ENCODE measurements at regions not wholly inside any gene's neighbourhood (a gene's known extent, or its start where the extent isn't known, plus 50 kb on each side); places are given as distances from the start of the nearest gene placed in this dataset.

GRCh38 chr1:56326056-56326455 lies 253.3 kb downstream of the PLPP3 start:
- H3K36me3 ChIP-seq (ENCODE audit: control insufficient read depth in 2 of 2, extremely low read depth in 1 of 2, insufficient read depth in 1 of 2, low read length in 1 of 2), result no peaks in the 10 kb centered on the region
- no peaks in the 10 kb centered on the region for H3K36me3 Mint-ChIP-seq
- no peaks in the 10 kb centered on the region for H3K27me3 Mint-ChIP-seq
- POLR2A ChIA-PET, result no interaction called here
- no peak overlapping the region for H3K4me3 Mint-ChIP-seq
- DNase-seq (no peak), ATAC-seq (replicated peaks in 1 of 4) (no peak)
- H3K27ac ChIP-seq (ENCODE audit: low read length), result no peak overlapping the region
- H3K9me3 ChIP-seq, result no peaks in the 10 kb centered on the region
- peaks cover 0 to under 1% of the 10 kb centered on the region in 2 experiments for H3K27me3 ChIP-seq (replicated peaks in 1 of 2; ENCODE audit: control insufficient read depth in 2 of 2, extremely low read depth in 1 of 2, insufficient read depth in 2 of 2, low read length in 1 of 2)
- peaks cover 0 to 7% (median 3%) of the 10 kb centered on the region in 3 donors for H3K9me3 Mint-ChIP-seq
- CTCF ChIA-PET, result interaction anchor here in 1 of 2 donors (0.6 kb wide), 1 partner anchor 25 kb away, joined by 4 read pairs; no protein-coding TSS in a partner anchor
- no peaks in the 10 kb centered on the region for H3K4me1 Mint-ChIP-seq
- H3K27ac Mint-ChIP-seq, result no peak overlapping the region
- H3K4me1 ChIP-seq (ENCODE audit: control insufficient read depth in 1 of 2, extremely low read depth in 1 of 2, insufficient read depth in 2 of 2, low read length in 2 of 2), result no peaks in the 10 kb centered on the region
- no peak overlapping the region for H3K4me3 ChIP-seq (ENCODE audit: control insufficient read depth in 1 of 2, extremely low read depth in 1 of 2, low read length in 1 of 2)
- no CpG with 5 or more reads among the region's 3 CpGs for WGBS (ENCODE audit: insufficient coverage)

- H3K9me3 Mint-ChIP-seq, result peaks cover 0 to 7% (median 3%) of the 10 kb centered on the region in 3 donors
- H3K36me3 Mint-ChIP-seq, result no peaks in the 10 kb centered on the region
- no peaks in the 10 kb centered on the region for H3K27me3 Mint-ChIP-seq
Measured at GRCh38 chr1:56324504-56324903, 254.9 kb downstream of the PLPP3 start.

GRCh38 chr1:56322211-56322610 lies 257.2 kb downstream of the PLPP3 start:
- CTCF ChIA-PET, result no interaction called here
- no peaks in the 10 kb centered on the region for H3K36me3 ChIP-seq (ENCODE audit: control insufficient read depth in 2 of 2, extremely low read depth in 1 of 2, insufficient read depth in 1 of 2, low read length in 1 of 2)
- 90% methylated on average over 2 of the region's 3 CpGs for WGBS (ENCODE audit: insufficient coverage)

More at GRCh38 chr1:56324504-56324903, 254.9 kb downstream of the PLPP3 start:
- ATAC-seq (replicated peaks in 1 of 4), result no peak
- no peak overlapping the region for H3K27ac Mint-ChIP-seq
- H3K27me3 ChIP-seq (replicated peaks in 1 of 2; ENCODE audit: control insufficient read depth in 2 of 2, extremely low read depth in 1 of 2, insufficient read depth in 2 of 2, low read length in 1 of 2), result peaks cover 0 to 2% of the 10 kb centered on the region in 2 experiments
- no peak for DNase-seq
- H3K4me1 ChIP-seq (ENCODE audit: control insufficient read depth in 1 of 2, extremely low read depth in 1 of 2, insufficient read depth in 2 of 2, low read length in 2 of 2), result no peaks in the 10 kb centered on the region
- ChIA-PET CTCF (no interaction called here), POLR2A (no interaction called here)
- no peaks in the 10 kb centered on the region for H3K9me3 ChIP-seq
- H3K4me3 Mint-ChIP-seq, result no peak overlapping the region
- H3K36me3 ChIP-seq (ENCODE audit: control insufficient read depth in 2 of 2, extremely low read depth in 1 of 2, insufficient read depth in 1 of 2, low read length in 1 of 2), result no peaks in the 10 kb centered on the region
- no peak overlapping the region for H3K4me3 ChIP-seq (ENCODE audit: control insufficient read depth in 1 of 2, extremely low read depth in 1 of 2, low read length in 1 of 2)
- H3K27ac ChIP-seq (ENCODE audit: low read length), result no peak overlapping the region
- H3K4me1 Mint-ChIP-seq, result no peaks in the 10 kb centered on the region
- WGBS (ENCODE audit: insufficient coverage), result no CpG with 5 or more reads among the region's 1 CpG

GRCh38 chr1:56321150-56321490 lies 258.2 kb downstream of the PLPP3 start:
- Mint-ChIP-seq H3K4me3 (no peak overlapping the region), H3K4me1 (no peaks in the 10 kb centered on the region), H3K9me3 (peaks cover 0 to 7% (median 3%) of the 10 kb centered on the region in 3 donors), H3K36me3 (no peaks in the 10 kb centered on the region), H3K27ac (no peak overlapping the region), H3K27me3 (no peaks in the 10 kb centered on the region)
- Histone ChIP-seq H3K4me3 (ENCODE audit: control insufficient read depth in 1 of 2, extremely low read depth in 1 of 2, low read length in 1 of 2) (no peak overlapping the region), H3K27ac (ENCODE audit: low read length) (no peak overlapping the region), H3K9me3 (no peaks in the 10 kb centered on the region), H3K4me1 (ENCODE audit: control insufficient read depth in 1 of 2, extremely low read depth in 1 of 2, insufficient read depth in 2 of 2, low read length in 2 of 2) (no peaks in the 10 kb centered on the region), H3K27me3 (replicated peaks in 1 of 2; ENCODE audit: control insufficient read depth in 2 of 2, extremely low read depth in 1 of 2, insufficient read depth in 2 of 2, low read length in 1 of 2) (peaks cover 0 to 2% of the 10 kb centered on the region in 2 experiments), H3K36me3 (ENCODE audit: control insufficient read depth in 2 of 2, extremely low read depth in 1 of 2, insufficient read depth in 1 of 2, low read length in 1 of 2) (no peaks in the 10 kb centered on the region)
- DNase-seq (no peak), ATAC-seq (replicated peaks in 1 of 4) (no peak)
- WGBS (ENCODE audit: insufficient coverage), result no CpG with 5 or more reads among the region's 4 CpGs
- ChIA-PET CTCF (no interaction called here), POLR2A (no interaction called here)

More at GRCh38 chr1:56322211-56322610, 257.2 kb downstream of the PLPP3 start:
- H3K4me3 ChIP-seq (ENCODE audit: control insufficient read depth in 1 of 2, extremely low read depth in 1 of 2, low read length in 1 of 2), result no peak overlapping the region
- no peaks in the 10 kb centered on the region for H3K9me3 ChIP-seq
- no peak overlapping the region for H3K4me3 Mint-ChIP-seq
- H3K27me3 ChIP-seq (replicated peaks in 1 of 2; ENCODE audit: control insufficient read depth in 2 of 2, extremely low read depth in 1 of 2, insufficient read depth in 2 of 2, low read length in 1 of 2), result peaks cover 0 to 2% of the 10 kb centered on the region in 2 experiments
- no peak for DNase-seq
- POLR2A ChIA-PET, result no interaction called here
- H3K4me1 ChIP-seq (ENCODE audit: control insufficient read depth in 1 of 2, extremely low read depth in 1 of 2, insufficient read depth in 2 of 2, low read length in 2 of 2), result no peaks in the 10 kb centered on the region
- no peak overlapping the region for H3K27ac Mint-ChIP-seq
- no peaks in the 10 kb centered on the region for H3K27me3 Mint-ChIP-seq
- no peak overlapping the region for H3K27ac ChIP-seq (ENCODE audit: low read length)
- H3K4me1 Mint-ChIP-seq, result no peaks in the 10 kb centered on the region
- H3K36me3 Mint-ChIP-seq, result no peaks in the 10 kb centered on the region
- peaks cover 0 to 7% (median 3%) of the 10 kb centered on the region in 3 donors for H3K9me3 Mint-ChIP-seq
- ATAC-seq (replicated peaks in 1 of 4), result no peak

- H3K27ac Mint-ChIP-seq, result no peak overlapping the region
Measured at GRCh38 chr1:56320464-56321149, 258.8 kb downstream of the PLPP3 start.

GRCh38 chr1:56317722-56318121 lies 261.6 kb downstream of the PLPP3 start:
- Mint-ChIP-seq H3K27ac (no peak overlapping the region), H3K36me3 (no peaks in the 10 kb centered on the region)
- H3K27ac ChIP-seq (ENCODE audit: low read length), result no peak overlapping the region

More at GRCh38 chr1:56320464-56321149, 258.8 kb downstream of the PLPP3 start:
- DNase-seq, result no peak
- Mint-ChIP-seq H3K36me3 (no peaks in the 10 kb centered on the region), H3K4me3 (no peak overlapping the region), H3K27me3 (no peaks in the 10 kb centered on the region), H3K9me3 (peaks cover 0 to 7% (median 3%) of the 10 kb centered on the region in 3 donors), H3K4me1 (no peaks in the 10 kb centered on the region)
- Histone ChIP-seq H3K27me3 (replicated peaks in 1 of 2; ENCODE audit: control insufficient read depth in 2 of 2, extremely low read depth in 1 of 2, insufficient read depth in 2 of 2, low read length in 1 of 2) (peaks cover 0 to 2% of the 10 kb centered on the region in 2 experiments), H3K4me1 (ENCODE audit: control insufficient read depth in 1 of 2, extremely low read depth in 1 of 2, insufficient read depth in 2 of 2, low read length in 2 of 2) (no peaks in the 10 kb centered on the region), H3K36me3 (ENCODE audit: control insufficient read depth in 2 of 2, extremely low read depth in 1 of 2, insufficient read depth in 1 of 2, low read length in 1 of 2) (no peaks in the 10 kb centered on the region), H3K9me3 (no peaks in the 10 kb centered on the region), H3K27ac (ENCODE audit: low read length) (no peak overlapping the region), H3K4me3 (ENCODE audit: control insufficient read depth in 1 of 2, extremely low read depth in 1 of 2, low read length in 1 of 2) (no peak overlapping the region)
- ChIA-PET POLR2A (no interaction called here), CTCF (no interaction called here)
- ATAC-seq (replicated peaks in 1 of 4), result no peak
- WGBS (ENCODE audit: insufficient coverage), result 100% methylated on average over 1 of the region's 3 CpGs

More at GRCh38 chr1:56317722-56318121, 261.6 kb downstream of the PLPP3 start:
- DNase-seq (no peak), ATAC-seq (replicated peaks in 1 of 4) (no peak)
- ChIA-PET POLR2A (no interaction called here), CTCF (no interaction called here)
- no peaks in the 10 kb centered on the region for H3K4me1 Mint-ChIP-seq
- peaks cover 0 to 2% of the 10 kb centered on the region in 2 experiments for H3K27me3 ChIP-seq (replicated peaks in 1 of 2; ENCODE audit: control insufficient read depth in 2 of 2, extremely low read depth in 1 of 2, insufficient read depth in 2 of 2, low read length in 1 of 2)
- H3K4me1 ChIP-seq (ENCODE audit: control insufficient read depth in 1 of 2, extremely low read depth in 1 of 2, insufficient read depth in 2 of 2, low read length in 2 of 2), result no peaks in the 10 kb centered on the region
- no peaks in the 10 kb centered on the region for H3K9me3 ChIP-seq
- no peaks in the 10 kb centered on the region for H3K36me3 ChIP-seq (ENCODE audit: control insufficient read depth in 2 of 2, extremely low read depth in 1 of 2, insufficient read depth in 1 of 2, low read length in 1 of 2)
- H3K4me3 ChIP-seq (ENCODE audit: control insufficient read depth in 1 of 2, extremely low read depth in 1 of 2, low read length in 1 of 2), result no peak overlapping the region
- H3K9me3 Mint-ChIP-seq, result peaks cover 5 to 10% (median 6%) of the 10 kb centered on the region in 3 donors
- H3K27me3 Mint-ChIP-seq, result no peaks in the 10 kb centered on the region
- no peak overlapping the region for H3K4me3 Mint-ChIP-seq
- 70% methylated on average over 2 of the region's 8 CpGs for WGBS (ENCODE audit: insufficient coverage)
